ENCODE measurements at regions not wholly inside any gene's neighbourhood (a gene's known extent, or its start where the extent isn't known, plus 50 kb on each side); places are given as distances from the start of the nearest gene placed in this dataset.

DNA sequence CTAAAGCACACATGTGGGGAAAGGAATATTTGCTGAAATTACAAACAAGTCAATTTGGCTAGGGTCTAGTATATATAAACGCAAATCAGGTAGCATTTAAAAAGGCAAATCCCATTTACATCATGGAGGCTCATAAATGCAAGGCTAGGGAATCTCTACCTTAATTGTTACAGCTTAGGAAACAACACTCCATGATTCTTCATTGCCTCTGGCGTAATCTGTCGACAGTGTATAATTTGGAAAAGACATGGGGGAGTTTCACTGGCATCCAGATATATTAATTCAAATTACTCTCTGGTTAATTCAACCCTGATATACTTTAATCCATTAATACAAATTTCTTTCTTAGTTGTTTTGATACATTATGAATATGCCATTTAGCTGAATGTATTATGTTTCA, 1630.2 kb upstream of the FLRT2 start:
- Histone ChIP-seq H3K4me1 (ENCODE audit: control insufficient read depth in 1 of 2, insufficient read depth in 2 of 2, low read length in 2 of 2) (no peaks in the 10 kb centered on the region), H3K27ac (ENCODE audit: low read depth in 1 of 2, low read length in 2 of 2) (no peak overlapping the region), H3K27me3 (ENCODE audit: control insufficient read depth in 2 of 2, insufficient read depth in 2 of 2, low read length in 2 of 2) (no peaks in the 10 kb centered on the region), H3K9me3 (replicated peaks in 1 of 2; ENCODE audit: control insufficient read depth in 1 of 2, insufficient read depth in 1 of 2, low read length in 2 of 2) (no peaks in the 10 kb centered on the region), H3K79me2 (ENCODE audit: insufficient read depth, low read length) (no peaks in the 10 kb centered on the region), H3K4me3 (replicated peaks in 1 of 3; ENCODE audit: low read depth in 2 of 3, low read length in 3 of 3) (no peak overlapping the region), H3K36me3 (replicated peaks in 1 of 2; ENCODE audit: control insufficient read depth in 1 of 2, insufficient read depth in 2 of 2, low read length in 2 of 2) (no peaks in the 10 kb centered on the region), H2AFZ (ENCODE audit: insufficient read depth, low read depth, low read length, poor library complexity, severe bottlenecking) (no peak overlapping the region), H3K9ac (ENCODE audit: insufficient read depth, low read length, poor library complexity, severe bottlenecking) (no peak overlapping the region), H3K4me2 (replicated peaks; ENCODE audit: extremely low read depth, low read length, poor library complexity, severe bottlenecking) (no peak overlapping the region), H4K20me1 (ENCODE audit: insufficient read depth, low read length) (no peaks in the 10 kb centered on the region)
- H3K9me3 Mint-ChIP-seq = peaks cover 0 to 2% (median 0%) of the 10 kb centered on the region in 7 donors
- no peaks in the 10 kb centered on the region for H3K36me3 Mint-ChIP-seq
- DNase-seq = no peak
- H3K4me1 Mint-ChIP-seq = no peaks in the 10 kb centered on the region
- whole genome bisulfite sequencing (ENCODE audit: insufficient coverage) = no CpG with 5 or more reads among the region's 3 CpGs
- H3K4me3 Mint-ChIP-seq = no peak overlapping the region
- intact Hi-C loops (cut with micrococcal nuclease) = no loop called here
- H3K27ac Mint-ChIP-seq = no peak overlapping the region
- no peak for TF ChIP-seq CTCF (IDR thresholded peaks at IDR 0.05)
- H3K27me3 Mint-ChIP-seq (ENCODE audit: low read depth in 3 of 3) = no peaks in the 10 kb centered on the region

DNA sequence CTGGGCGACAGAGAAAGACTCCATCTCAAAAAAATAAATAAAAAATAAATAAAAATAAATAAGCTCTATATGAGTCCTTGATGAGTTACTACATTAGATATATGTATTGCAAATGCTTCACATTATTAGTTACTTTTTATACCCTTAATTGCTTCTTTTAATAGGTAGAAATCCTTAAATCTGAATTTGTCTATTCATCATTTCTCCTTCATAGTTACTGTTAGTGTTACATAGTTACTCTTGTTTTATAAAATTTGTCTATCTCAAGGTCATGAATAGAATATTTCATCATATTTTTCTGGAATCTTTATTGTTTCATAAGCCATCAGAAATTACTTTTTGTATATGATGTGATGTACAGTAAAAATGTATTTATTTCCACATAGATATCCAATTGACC, 1624.8 kb upstream of the FLRT2 start:
- DNase-seq = no peak
- H4K20me1 ChIP-seq (ENCODE audit: insufficient read depth, low read length) = no peaks in the 10 kb centered on the region

More for the DNA sequence above, 1624.8 kb upstream of the FLRT2 start:
- no peak overlapping the region for H2AFZ ChIP-seq (ENCODE audit: insufficient read depth, low read depth, low read length, poor library complexity, severe bottlenecking)
- H3K4me3 ChIP-seq (replicated peaks in 1 of 3; ENCODE audit: low read depth in 2 of 3, low read length in 3 of 3) = no peak overlapping the region
- Mint-ChIP-seq H3K9me3 (peaks cover 0 to 6% (median 2%) of the 10 kb centered on the region in 7 donors), H3K4me1 (no peaks in the 10 kb centered on the region), H3K27ac (no peak overlapping the region), H3K36me3 (no peaks in the 10 kb centered on the region), H3K4me3 (no peak overlapping the region), H3K27me3 (ENCODE audit: low read depth in 3 of 3) (no peaks in the 10 kb centered on the region)
- intact Hi-C loops (cut with micrococcal nuclease) = no loop called here
- H3K36me3 ChIP-seq (replicated peaks in 1 of 2; ENCODE audit: control insufficient read depth in 1 of 2, insufficient read depth in 2 of 2, low read length in 2 of 2) = no peaks in the 10 kb centered on the region
- H3K27ac ChIP-seq (ENCODE audit: low read depth in 1 of 2, low read length in 2 of 2) = no peak overlapping the region
- WGBS (ENCODE audit: insufficient coverage) = no CpG with 5 or more reads among the region's 1 CpG
- TF ChIP-seq CTCF (IDR thresholded peaks at IDR 0.05) = no peak
- no peaks in the 10 kb centered on the region for H3K79me2 ChIP-seq (ENCODE audit: insufficient read depth, low read length)
- no peaks in the 10 kb centered on the region for H3K27me3 ChIP-seq (ENCODE audit: control insufficient read depth in 2 of 2, insufficient read depth in 2 of 2, low read length in 2 of 2)
- H3K9ac ChIP-seq (ENCODE audit: insufficient read depth, low read length, poor library complexity, severe bottlenecking) = no peak overlapping the region
- no peaks in the 10 kb centered on the region for H3K4me1 ChIP-seq (ENCODE audit: control insufficient read depth in 1 of 2, insufficient read depth in 2 of 2, low read length in 2 of 2)
- peaks cover 0 to 4% of the 10 kb centered on the region in 2 donors for H3K9me3 ChIP-seq (replicated peaks in 1 of 2; ENCODE audit: control insufficient read depth in 1 of 2, insufficient read depth in 1 of 2, low read length in 2 of 2)
- H3K4me2 ChIP-seq (replicated peaks; ENCODE audit: extremely low read depth, low read length, poor library complexity, severe bottlenecking) = no peak overlapping the region

All from CD14-positive monocyte (primary cell).